ENCODE measurements at regions not wholly inside any gene's neighbourhood (a gene's known extent, or its start where the extent isn't known, plus 50 kb on each side); places are given as distances from the start of the nearest gene placed in this dataset.

DNA sequence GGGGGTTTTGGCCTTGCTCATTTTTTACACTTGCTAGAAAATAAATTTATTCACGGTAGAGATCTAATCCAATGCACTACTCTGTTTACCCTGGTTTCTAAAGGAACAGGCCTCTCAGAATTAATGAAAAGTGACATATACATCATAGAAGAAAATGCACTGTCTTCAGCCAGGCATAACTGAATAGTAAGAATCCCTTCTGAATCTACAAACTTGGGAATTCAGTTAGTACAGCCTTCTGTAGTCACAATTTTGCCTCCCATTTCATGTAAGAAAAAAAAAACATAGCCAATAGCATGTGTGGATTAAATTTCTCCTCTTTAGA is 197.3 kb downstream of the CAAP1 start:
- intact Hi-C loops (cut with micrococcal nuclease; ENCODE audit: unreplicated experiment): no loop called here
- no TSS peak for BruUV-seq (replicated peaks)
- H3K27ac ChIP-seq (ENCODE audit: low read depth, low read length, poor library complexity, severe bottlenecking): no peak overlapping the region
- DNase-seq (ENCODE audit: low spot score): no peak
- no peak overlapping the region for H3K4me3 ChIP-seq (ENCODE audit: low read depth, low read length, poor library complexity, severe bottlenecking)
- ChIA-PET POLR2A (ENCODE audit: low non-redundant PET) (no interaction called here), CTCF (no interaction called here)
- no peaks in the 10 kb centered on the region for H3K27me3 ChIP-seq (replicated peaks; ENCODE audit: insufficient read depth, low read depth, low read length, poor library complexity)
- no peak for TF ChIP-seq EZH2 (IDR thresholded peaks at IDR 0.05; ENCODE audit: borderline replicate concordance, low read depth, low read length, poor library complexity, severe bottlenecking)
- TF ChIP-seq, protein P1, sequence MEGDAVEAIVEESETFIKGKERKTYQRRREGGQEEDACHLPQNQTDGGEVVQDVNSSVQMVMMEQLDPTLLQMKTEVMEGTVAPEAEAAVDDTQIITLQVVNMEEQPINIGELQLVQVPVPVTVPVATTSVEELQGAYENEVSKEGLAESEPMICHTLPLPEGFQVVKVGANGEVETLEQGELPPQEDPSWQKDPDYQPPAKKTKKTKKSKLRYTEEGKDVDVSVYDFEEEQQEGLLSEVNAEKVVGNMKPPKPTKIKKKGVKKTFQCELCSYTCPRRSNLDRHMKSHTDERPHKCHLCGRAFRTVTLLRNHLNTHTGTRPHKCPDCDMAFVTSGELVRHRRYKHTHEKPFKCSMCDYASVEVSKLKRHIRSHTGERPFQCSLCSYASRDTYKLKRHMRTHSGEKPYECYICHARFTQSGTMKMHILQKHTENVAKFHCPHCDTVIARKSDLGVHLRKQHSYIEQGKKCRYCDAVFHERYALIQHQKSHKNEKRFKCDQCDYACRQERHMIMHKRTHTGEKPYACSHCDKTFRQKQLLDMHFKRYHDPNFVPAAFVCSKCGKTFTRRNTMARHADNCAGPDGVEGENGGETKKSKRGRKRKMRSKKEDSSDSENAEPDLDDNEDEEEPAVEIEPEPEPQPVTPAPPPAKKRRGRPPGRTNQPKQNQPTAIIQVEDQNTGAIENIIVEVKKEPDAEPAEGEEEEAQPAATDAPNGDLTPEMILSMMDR (conservative IDR thresholded peaks at IDR 0.05; ENCODE audit: low read depth, low read length): no peak
- H3K4me1 ChIP-seq (ENCODE audit: insufficient read depth, low read length, poor library complexity, severe bottlenecking): no peaks in the 10 kb centered on the region
- H3K36me3 ChIP-seq (ENCODE audit: insufficient read depth, low read length, poor library complexity, severe bottlenecking): no peaks in the 10 kb centered on the region
- H3K9me3 ChIP-seq (ENCODE audit: low read depth, low read length, poor library complexity, severe bottlenecking): no peaks in the 10 kb centered on the region

DNA sequence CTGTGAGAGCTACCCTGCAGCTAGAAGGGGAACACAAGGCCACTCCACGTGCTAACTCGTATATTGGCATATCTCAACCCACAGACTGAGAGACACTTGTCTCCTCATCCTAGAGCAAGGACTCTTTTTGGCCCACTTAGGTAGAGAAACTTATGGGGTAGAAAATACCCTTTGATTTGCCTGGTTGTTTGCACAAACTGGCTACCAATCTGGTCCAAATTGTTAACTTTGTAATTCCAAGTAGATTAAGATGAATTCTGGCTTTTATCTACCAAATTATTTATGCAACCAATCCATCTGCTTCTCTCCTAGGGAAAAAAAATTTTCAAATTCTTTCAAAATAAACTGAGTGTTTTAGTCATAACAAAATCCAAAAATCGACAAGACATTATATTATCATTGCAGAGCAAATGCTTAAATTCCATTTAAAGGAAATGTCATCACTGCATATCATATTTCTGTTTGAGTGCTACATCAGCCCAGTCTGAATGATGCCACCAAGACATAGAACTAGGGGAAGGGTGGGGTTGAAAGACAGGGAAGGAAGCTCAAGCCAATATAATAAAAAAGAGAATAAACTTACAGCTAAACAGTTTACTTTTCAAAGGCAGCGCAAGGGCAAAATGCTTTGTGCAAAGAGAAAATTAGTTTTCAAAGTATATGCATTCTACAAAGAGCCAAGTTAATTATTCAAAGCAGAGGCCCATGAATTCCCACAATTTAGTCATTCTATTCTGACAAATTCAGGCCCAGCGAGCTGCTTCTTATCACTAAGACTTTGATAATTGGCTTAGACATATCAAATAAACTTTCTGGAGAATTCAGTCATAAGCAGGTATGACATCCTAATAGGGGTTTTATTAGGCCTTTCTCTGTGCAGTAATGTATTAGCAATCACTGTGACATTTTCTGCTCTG is 198.0 kb downstream of the CAAP1 start:
- Histone ChIP-seq H3K27me3 (replicated peaks; ENCODE audit: insufficient read depth, low read depth, low read length, poor library complexity) (no peaks in the 10 kb centered on the region), H3K9me3 (ENCODE audit: low read depth, low read length, poor library complexity, severe bottlenecking) (no peaks in the 10 kb centered on the region), H3K36me3 (ENCODE audit: insufficient read depth, low read length, poor library complexity, severe bottlenecking) (no peaks in the 10 kb centered on the region), H3K27ac (ENCODE audit: low read depth, low read length, poor library complexity, severe bottlenecking) (no peak overlapping the region), H3K4me1 (ENCODE audit: insufficient read depth, low read length, poor library complexity, severe bottlenecking) (no peaks in the 10 kb centered on the region), H3K4me3 (ENCODE audit: low read depth, low read length, poor library complexity, severe bottlenecking) (no peak overlapping the region)
- ChIA-PET CTCF (no interaction called here), POLR2A (ENCODE audit: low non-redundant PET) (no interaction called here)
- no peak for DNase-seq (ENCODE audit: low spot score)
- intact Hi-C loops (cut with micrococcal nuclease; ENCODE audit: unreplicated experiment): no loop called here
- no TSS peak for BruUV-seq (replicated peaks)
- TF ChIP-seq, protein P1 (conservative IDR thresholded peaks at IDR 0.05; ENCODE audit: low read depth, low read length): no peak
- no peak for TF ChIP-seq EZH2 (IDR thresholded peaks at IDR 0.05; ENCODE audit: borderline replicate concordance, low read depth, low read length, poor library complexity, severe bottlenecking)

DNA sequence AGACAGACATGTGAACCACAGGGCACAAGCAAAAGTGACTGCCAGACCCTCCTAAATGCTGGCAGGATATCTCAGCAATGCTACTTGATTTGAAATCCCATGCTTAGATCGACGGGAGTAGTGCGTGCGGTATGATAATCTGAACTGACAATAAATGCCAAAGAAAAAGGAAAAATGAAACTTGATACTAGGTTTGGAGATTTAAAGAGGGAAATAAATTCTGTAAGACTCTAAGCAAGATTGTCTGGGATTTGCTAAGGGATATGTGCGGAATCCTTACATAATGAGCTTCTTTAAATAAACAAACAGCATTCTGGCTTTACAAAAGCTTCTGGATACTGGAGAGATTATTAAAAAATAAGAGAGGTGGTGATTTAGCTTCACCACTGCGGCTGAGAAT is 203.6 kb downstream of the CAAP1 start:
- no peaks in the 10 kb centered on the region for H3K4me1 ChIP-seq (ENCODE audit: insufficient read depth, low read length, poor library complexity, severe bottlenecking)
- CTCF ChIA-PET: no interaction called here
- no TSS peak for BruUV-seq (replicated peaks)
- intact Hi-C loops (cut with micrococcal nuclease; ENCODE audit: unreplicated experiment): no loop called here
- no peaks in the 10 kb centered on the region for H3K36me3 ChIP-seq (ENCODE audit: insufficient read depth, low read length, poor library complexity, severe bottlenecking)
- no peaks in the 10 kb centered on the region for H3K9me3 ChIP-seq (ENCODE audit: low read depth, low read length, poor library complexity, severe bottlenecking)
- H3K27me3 ChIP-seq (replicated peaks; ENCODE audit: insufficient read depth, low read depth, low read length, poor library complexity): no peaks in the 10 kb centered on the region
- TF ChIP-seq EZH2 (IDR thresholded peaks at IDR 0.05; ENCODE audit: borderline replicate concordance, low read depth, low read length, poor library complexity, severe bottlenecking): no peak
- TF ChIP-seq, protein P1 (conservative IDR thresholded peaks at IDR 0.05; ENCODE audit: low read depth, low read length): no peak
- H3K27ac ChIP-seq (ENCODE audit: low read depth, low read length, poor library complexity, severe bottlenecking): no peak overlapping the region
- no peak for DNase-seq (ENCODE audit: low spot score)
- POLR2A ChIA-PET (ENCODE audit: low non-redundant PET): no interaction called here
- H3K4me3 ChIP-seq (ENCODE audit: low read depth, low read length, poor library complexity, severe bottlenecking): no peak overlapping the region

Measured in A673 (cell line).